ENCODE measurements at regions not wholly inside any gene's neighbourhood (a gene's known extent, or its start where the extent isn't known, plus 50 kb on each side); places are given as distances from the start of the nearest gene placed in this dataset.

DNA sequence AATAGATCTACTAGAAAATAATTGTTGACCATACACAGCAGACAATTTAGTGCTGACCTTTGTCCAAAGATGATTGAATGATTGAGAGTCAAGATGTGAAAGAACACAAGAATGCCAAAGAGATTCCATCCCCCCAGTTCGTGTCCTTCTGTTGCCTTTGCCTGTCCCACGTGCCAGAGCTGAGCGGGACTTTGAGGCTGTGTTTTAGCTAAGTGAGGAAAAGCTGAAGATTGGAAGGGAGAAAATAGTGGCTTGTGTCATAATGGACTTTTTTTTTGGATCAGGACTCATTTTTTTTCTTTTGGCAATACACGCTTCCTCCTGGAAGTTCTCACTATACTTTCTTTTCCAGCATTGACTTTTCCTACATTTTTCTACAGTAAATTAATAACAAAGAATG lies 206.6 kb upstream of the MDFIC2 start:
- Histone ChIP-seq H3K27ac (no peak overlapping the region), H3K9me3 (no peaks in the 10 kb centered on the region), H3K4me3 (no peak overlapping the region), H3K36me3 (no peaks in the 10 kb centered on the region), H3K4me1 (no peaks in the 10 kb centered on the region), H3K27me3 (no peaks in the 10 kb centered on the region)
- intact Hi-C loops (cut with DNase I; ENCODE audit: low total_unique reads): no loop called here
- no peak for DNase-seq
- no peak for TF ChIP-seq POLR2A (IDR thresholded peaks at IDR 0.05)
- TF ChIP-seq, protein P1, sequence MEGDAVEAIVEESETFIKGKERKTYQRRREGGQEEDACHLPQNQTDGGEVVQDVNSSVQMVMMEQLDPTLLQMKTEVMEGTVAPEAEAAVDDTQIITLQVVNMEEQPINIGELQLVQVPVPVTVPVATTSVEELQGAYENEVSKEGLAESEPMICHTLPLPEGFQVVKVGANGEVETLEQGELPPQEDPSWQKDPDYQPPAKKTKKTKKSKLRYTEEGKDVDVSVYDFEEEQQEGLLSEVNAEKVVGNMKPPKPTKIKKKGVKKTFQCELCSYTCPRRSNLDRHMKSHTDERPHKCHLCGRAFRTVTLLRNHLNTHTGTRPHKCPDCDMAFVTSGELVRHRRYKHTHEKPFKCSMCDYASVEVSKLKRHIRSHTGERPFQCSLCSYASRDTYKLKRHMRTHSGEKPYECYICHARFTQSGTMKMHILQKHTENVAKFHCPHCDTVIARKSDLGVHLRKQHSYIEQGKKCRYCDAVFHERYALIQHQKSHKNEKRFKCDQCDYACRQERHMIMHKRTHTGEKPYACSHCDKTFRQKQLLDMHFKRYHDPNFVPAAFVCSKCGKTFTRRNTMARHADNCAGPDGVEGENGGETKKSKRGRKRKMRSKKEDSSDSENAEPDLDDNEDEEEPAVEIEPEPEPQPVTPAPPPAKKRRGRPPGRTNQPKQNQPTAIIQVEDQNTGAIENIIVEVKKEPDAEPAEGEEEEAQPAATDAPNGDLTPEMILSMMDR (IDR thresholded peaks at IDR 0.05): no peak

DNA sequence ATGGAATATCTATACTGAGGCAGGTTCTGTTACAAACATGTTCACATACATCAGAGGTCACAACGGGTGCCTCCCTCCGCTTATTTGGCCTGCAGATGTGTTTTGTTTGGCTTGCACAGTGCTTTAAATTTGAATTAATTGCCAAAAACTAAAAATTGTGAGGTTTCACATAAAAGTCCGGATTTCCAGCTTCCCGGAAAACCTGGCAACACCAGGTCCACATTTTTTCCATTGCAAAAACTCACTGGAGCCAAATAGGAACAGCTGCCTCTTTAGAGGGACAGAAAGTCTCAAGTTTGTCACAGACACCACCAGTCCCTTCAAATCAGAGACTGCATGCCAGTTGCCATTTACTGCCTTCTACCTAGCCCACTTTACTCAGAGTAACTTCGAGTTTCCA lies 205.9 kb upstream of the MDFIC2 start:
- Histone ChIP-seq H3K4me3 (no peak overlapping the region), H3K36me3 (no peaks in the 10 kb centered on the region)
- intact Hi-C loops (cut with DNase I; ENCODE audit: low total_unique reads): no loop called here

DNA sequence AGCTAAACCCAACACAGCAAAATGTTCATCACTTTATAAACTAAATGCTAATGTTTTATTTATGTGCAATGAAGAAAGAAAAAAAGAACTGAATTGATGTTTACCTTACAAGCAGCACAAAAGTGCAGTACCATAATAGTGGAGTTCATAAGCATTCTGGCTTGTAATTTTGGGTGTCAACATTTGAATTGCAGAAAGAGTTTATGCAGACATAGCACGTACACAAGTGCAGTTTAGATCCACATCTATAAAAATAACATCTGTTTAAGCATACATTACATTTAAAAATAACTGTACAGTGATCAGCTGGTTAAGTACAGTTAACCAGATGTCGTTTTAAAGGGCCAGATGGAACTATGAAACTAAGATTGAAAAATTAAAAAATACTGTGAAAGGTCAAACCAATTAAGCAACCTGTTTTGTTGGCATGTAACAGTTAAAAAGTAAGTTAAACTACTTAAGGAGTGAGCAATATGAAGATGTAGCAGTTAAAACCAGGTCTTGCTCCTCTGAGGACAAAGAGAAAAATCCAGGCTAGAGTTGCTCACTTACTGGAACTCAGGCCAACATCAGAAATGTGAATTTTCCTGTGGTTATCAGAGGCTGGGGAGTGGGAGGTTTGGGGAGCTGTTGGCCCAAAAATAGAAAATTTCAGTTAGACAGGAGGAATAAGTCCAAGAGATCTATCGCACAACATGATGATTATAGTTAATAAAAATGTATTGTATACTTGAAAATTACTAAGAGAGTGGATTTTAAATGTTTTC lies 204.9 kb upstream of the MDFIC2 start:
- H3K4me3 ChIP-seq: no peak overlapping the region
- DNase-seq: no peak
- no peaks in the 10 kb centered on the region for H3K36me3 ChIP-seq
- no peaks in the 10 kb centered on the region for H3K9me3 ChIP-seq
- no peaks in the 10 kb centered on the region for H3K4me1 ChIP-seq
- no peak for TF ChIP-seq POLR2A (IDR thresholded peaks at IDR 0.05)
- TF ChIP-seq, protein P1 (IDR thresholded peaks at IDR 0.05): no peak
- no peak overlapping the region for H3K27ac ChIP-seq
- H3K27me3 ChIP-seq: no peaks in the 10 kb centered on the region
- intact Hi-C loops (cut with DNase I; ENCODE audit: low total_unique reads): no loop called here

More for the DNA sequence above, 205.9 kb upstream of the MDFIC2 start:
- H3K27me3 ChIP-seq: no peaks in the 10 kb centered on the region
- no peaks in the 10 kb centered on the region for H3K4me1 ChIP-seq
- H3K9me3 ChIP-seq: no peaks in the 10 kb centered on the region
- H3K27ac ChIP-seq: no peak overlapping the region
- TF ChIP-seq, protein P1 (IDR thresholded peaks at IDR 0.05): no peak
- DNase-seq: no peak

DNA sequence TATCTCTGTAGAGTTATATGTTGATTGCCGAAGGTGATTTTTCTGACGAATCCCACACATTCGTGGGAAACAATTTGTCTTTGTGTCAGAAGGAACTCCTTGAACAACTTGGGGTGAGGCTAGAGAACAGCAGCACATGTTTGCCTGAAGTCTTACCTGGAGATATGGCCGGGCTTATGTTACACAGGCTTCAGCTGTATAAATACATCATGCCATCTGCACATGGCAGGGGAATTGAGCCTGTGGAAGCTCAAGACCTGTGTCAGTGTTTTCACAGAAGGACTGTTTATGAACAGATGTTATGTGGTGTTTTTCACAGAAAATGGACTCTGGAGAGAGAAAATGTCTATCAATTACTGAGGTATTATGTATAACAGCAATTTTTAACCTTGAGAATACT lies 203.6 kb upstream of the MDFIC2 start:
- no peaks in the 10 kb centered on the region for H3K27me3 ChIP-seq
- H3K36me3 ChIP-seq: no peaks in the 10 kb centered on the region
- intact Hi-C loops (cut with DNase I; ENCODE audit: low total_unique reads): no loop called here
- TF ChIP-seq POLR2A (IDR thresholded peaks at IDR 0.05): no peak
- TF ChIP-seq, protein P1 (IDR thresholded peaks at IDR 0.05): no peak
- DNase-seq: no peak
- no peak overlapping the region for H3K4me3 ChIP-seq
- H3K4me1 ChIP-seq: no peaks in the 10 kb centered on the region
- H3K9me3 ChIP-seq: no peaks in the 10 kb centered on the region
- H3K27ac ChIP-seq: no peak overlapping the region

DNA sequence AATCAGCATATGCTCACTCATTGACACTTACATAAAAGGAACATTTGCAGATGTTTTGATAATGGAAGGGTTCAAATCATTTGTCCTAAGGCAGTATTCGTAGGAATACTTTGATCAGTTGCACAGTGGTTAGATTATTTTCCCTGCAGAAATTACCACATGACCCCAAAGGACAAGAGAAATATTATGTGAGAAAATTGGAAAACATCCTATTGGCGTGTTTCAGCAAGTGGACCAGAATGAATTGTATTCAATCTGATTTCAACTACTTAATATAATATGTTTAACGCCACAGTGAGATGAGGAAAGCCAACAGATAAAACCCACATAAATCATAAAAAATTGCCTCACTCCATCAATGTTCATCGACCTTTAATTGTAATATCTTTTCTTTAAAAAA lies 195.0 kb upstream of the MDFIC2 start:
- no peaks in the 10 kb centered on the region for H3K4me1 ChIP-seq
- no peak for TF ChIP-seq POLR2A (IDR thresholded peaks at IDR 0.05)
- TF ChIP-seq, protein P1 (IDR thresholded peaks at IDR 0.05): no peak
- H3K9me3 ChIP-seq: no peaks in the 10 kb centered on the region
- intact Hi-C loops (cut with DNase I; ENCODE audit: low total_unique reads): no loop called here
- no peak for DNase-seq
- H3K4me3 ChIP-seq: no peak overlapping the region
- no peaks in the 10 kb centered on the region for H3K36me3 ChIP-seq
- H3K27ac ChIP-seq: no peak overlapping the region
- H3K27me3 ChIP-seq: no peaks in the 10 kb centered on the region

Data from uterus (tissue), 3 donors.